Activated T-cell treated with anti-CD3 and anti-CD28 coated beads for 1 hour (primary cell): ENCODE measurements at regions not wholly inside any gene's neighbourhood (a gene's known extent, or its start where the extent isn't known, plus 50 kb on each side); places are given as distances from the start of the nearest gene placed in this dataset.

Experiments
- DNase-seq: peaks from one replicate; pipeline ENCODE4 v3.0.0-alpha.2; 2020; ENCODE audit warnings: low read depth

GRCh38 chr20:41951615-41952014 is 333.4 kb upstream of the CHD6 start:
- no peak for DNase-seq

- DNase-seq = no peak
Measured at GRCh38 chr20:41939659-41940058, 321.5 kb upstream of the CHD6 start.

GRCh38 chr20:41938353-41938752 is 320.2 kb upstream of the CHD6 start:
- no peak for DNase-seq

GRCh38 chr20:41935259-41935791 is 317.1 kb upstream of the CHD6 start:
- no peak for DNase-seq

GRCh38 chr20:41932431-41932830 is 314.3 kb upstream of the CHD6 start:
- no peak for DNase-seq

GRCh38 chr20:41927655-41928054 is 309.5 kb upstream of the CHD6 start:
- no peak for DNase-seq

- no peak for DNase-seq
Measured at GRCh38 chr20:41927189-41927588, 309.0 kb upstream of the CHD6 start.

- DNase-seq = no peak
Measured at GRCh38 chr20:41925476-41925875, 307.3 kb upstream of the CHD6 start.

- DNase-seq = no peak
Measured at GRCh38 chr20:41923624-41924023, 305.4 kb upstream of the CHD6 start.

GRCh38 chr20:41913146-41913545 is 295.0 kb upstream of the CHD6 start:
- no peak for DNase-seq

GRCh38 chr20:41910558-41910957 is 292.4 kb upstream of the CHD6 start:
- DNase-seq = no peak

- DNase-seq = no peak
Measured at GRCh38 chr20:41905199-41905598, 287.0 kb upstream of the CHD6 start.

- DNase-seq = no peak
Measured at GRCh38 chr20:41903586-41903985, 285.4 kb upstream of the CHD6 start.

- no peak for DNase-seq
Measured at GRCh38 chr20:41902346-41902745, 284.2 kb upstream of the CHD6 start.

GRCh38 chr20:41900201-41900691 is 282.1 kb upstream of the CHD6 start:
- DNase-seq = no peak

- DNase-seq = no peak
Measured at GRCh38 chr20:41897708-41898107, 279.5 kb upstream of the CHD6 start.

GRCh38 chr20:41895241-41896032 is 277.3 kb upstream of the CHD6 start:
- no peak for DNase-seq

- no peak for DNase-seq
Measured at GRCh38 chr20:41894255-41894963, 276.2 kb upstream of the CHD6 start.

GRCh38 chr20:41892031-41892430 is 273.9 kb upstream of the CHD6 start:
- no peak for DNase-seq

GRCh38 chr20:41889844-41890224 is 271.7 kb upstream of the CHD6 start:
- DNase-seq = no peak

- DNase-seq = no peak
Measured at GRCh38 chr20:41889126-41889843, 271.1 kb upstream of the CHD6 start.

GRCh38 chr20:41888434-41888833 is 270.3 kb upstream of the CHD6 start:
- no peak for DNase-seq

GRCh38 chr20:41887500-41887899 is 269.3 kb upstream of the CHD6 start:
- no peak for DNase-seq
